PC-9 (cell line): ENCODE measurements at regions not wholly inside any gene's neighbourhood (a gene's known extent, or its start where the extent isn't known, plus 50 kb on each side); places are given as distances from the start of the nearest gene placed in this dataset.

ENCODE experiments used
- BruUV-seq: library from RNA; stranded (reverse); fragments of 400-500 nt; replicated peaks from 2 replicates; lab custom pipeline; 2021; lab: Mats Ljungman, UMichigan
- CTCF ChIA-PET: fragments of 300-600 bp; sonication (Branson Sonifier 250); formaldehyde crosslinking; loops from one replicate; lab custom pipeline; 2022; ENCODE audit warnings: antibody characterized with exemption; lab: Charles Lee
- POLR2A ChIA-PET: fragments of 300-600 bp; sonication (Branson Sonifier 250); formaldehyde crosslinking; loops from one replicate; lab custom pipeline; 2022; ENCODE audit warnings: antibody characterized with exemption; ENCODE audit not compliant: unreplicated experiment; lab: Charles Lee
- DNase-seq, 2 experiments: peaks; one replicate each; pipeline versions ENCODE4 v3.0.0 to v3.0.0-alpha.2; 2015 to 2022; ENCODE audit warnings: mixed read lengths in 1 of 2
- H2AFZ ChIP-seq: fragments of 200-600 bp; sonication (generic); 2 replicates; pipeline ENCODE4 v1.8.1; 2017; ENCODE audit warnings: antibody characterized with exemption
- H3F3A ChIP-seq: fragments of 200-600 bp; sonication (generic); 2 replicates; pipeline ENCODE4 v1.8.1; 2017; ENCODE audit warnings: antibody characterized with exemption, mild to moderate bottlenecking, low read depth; ENCODE audit not compliant: insufficient read depth
- H3K27ac ChIP-seq: fragments of 200-600 bp; sonication (generic); 2 replicates; pipeline ENCODE4 v1.6.1; 2016; ENCODE audit warnings: mixed run types
- H3K27me3 ChIP-seq: fragments of 200-600 bp; sonication (generic); 2 replicates; pipeline ENCODE4 v1.6.1; 2016; ENCODE audit warnings: low read depth, mixed run types; ENCODE audit not compliant: insufficient read depth
- H3K36me3 ChIP-seq: fragments of 200-600 bp; sonication (generic); 2 replicates; pipeline ENCODE4 v1.6.1; 2016; ENCODE audit warnings: low read depth, mixed run types
- H3K4me1 ChIP-seq: fragments of 200-600 bp; sonication (generic); replicated peaks from 2 replicates; pipeline ENCODE4 v1.6.1; 2016; ENCODE audit warnings: mixed run types; ENCODE audit not compliant: insufficient read depth
- H3K4me2 ChIP-seq: fragments of 200-600 bp; sonication (generic); 2 replicates; pipeline ENCODE4 v1.6.1; 2017; ENCODE audit warnings: mixed run types
- H3K4me3 ChIP-seq: fragments of 200-600 bp; sonication (generic); 2 replicates; pipeline ENCODE4 v1.6.1; 2016; ENCODE audit warnings: mixed run types
- H3K79me2 ChIP-seq: fragments of 200-600 bp; sonication (generic); 2 replicates; pipeline ENCODE4 v1.6.1; 2017; ENCODE audit warnings: low read depth, mixed run types
- H3K9me2 ChIP-seq: fragments of 200-600 bp; sonication (generic); 2 replicates; pipeline ENCODE4 v1.8.1; 2017; ENCODE audit warnings: mild to moderate bottlenecking; ENCODE audit not compliant: insufficient read depth
- H3K9me3 ChIP-seq: fragments of 200-600 bp; sonication (generic); 2 replicates; pipeline ENCODE4 v1.8.1; 2016; ENCODE audit warnings: low read depth; ENCODE audit not compliant: insufficient read depth
- H4K20me1 ChIP-seq: fragments of 200-600 bp; sonication (generic); 2 replicates; pipeline ENCODE4 v1.8.1; 2017; ENCODE audit not compliant: insufficient read depth
- EZH2 ChIP-seq: fragments of 200-600 bp; sonication (generic); IDR thresholded peaks from 2 replicates; pipeline ENCODE4 v1.8.0; 2017; ENCODE audit warnings: antibody characterized with exemption, low read depth
- intact Hi-C: fragments of 100-400 bp; cut with micrococcal nuclease; formaldehyde crosslinking; loops from one replicate; pipeline ENCODE4 v1.10.0; 2022; ENCODE audit not compliant: unreplicated experiment
- TF ChIP-seq, protein P1 (sequence below): fragments of 200-600 bp; sonication (generic); conservative IDR thresholded peaks from 2 replicates; pipeline ENCODE4 v1.6.1; 2017; ENCODE audit warnings: mixed run types, antibody characterized with exemption, mild to moderate bottlenecking, moderate library complexity

DNA sequence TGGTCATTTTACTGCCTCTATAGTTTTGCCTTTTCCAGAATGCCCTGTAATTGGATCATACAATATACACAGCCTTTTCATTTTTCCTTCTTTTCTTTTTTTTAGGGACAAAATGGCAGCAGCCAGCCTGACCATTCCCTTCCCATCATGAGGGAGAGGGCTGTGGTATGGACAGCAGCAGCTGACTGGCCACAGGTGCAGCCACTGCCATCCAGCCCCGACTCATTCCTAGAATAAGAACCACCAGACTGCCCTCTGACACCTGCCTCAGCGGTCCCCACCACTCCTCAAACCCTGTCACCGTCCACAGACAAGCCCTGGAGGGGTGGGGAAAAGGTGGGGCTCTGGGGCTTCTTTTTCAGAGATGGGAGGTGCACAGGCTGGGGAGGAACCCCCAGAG, 92.8 kb downstream of the EPDR1 start:
- DNase-seq: no peak
- BruUV-seq: no TSS peak
- H3K36me3 ChIP-seq: no peaks in the 10 kb centered on the region
- no peaks in the 10 kb centered on the region for H3K9me3 ChIP-seq
- no peaks in the 10 kb centered on the region for H3K27me3 ChIP-seq
- no peaks in the 10 kb centered on the region for H3K79me2 ChIP-seq
- ChIA-PET POLR2A (no interaction called here), CTCF (no interaction called here)
- H3F3A ChIP-seq: no peaks in the 10 kb centered on the region
- H3K4me3 ChIP-seq: no peak overlapping the region
- no peak overlapping the region for H2AFZ ChIP-seq
- TF ChIP-seq EZH2: no peak
- TF ChIP-seq, protein P1, sequence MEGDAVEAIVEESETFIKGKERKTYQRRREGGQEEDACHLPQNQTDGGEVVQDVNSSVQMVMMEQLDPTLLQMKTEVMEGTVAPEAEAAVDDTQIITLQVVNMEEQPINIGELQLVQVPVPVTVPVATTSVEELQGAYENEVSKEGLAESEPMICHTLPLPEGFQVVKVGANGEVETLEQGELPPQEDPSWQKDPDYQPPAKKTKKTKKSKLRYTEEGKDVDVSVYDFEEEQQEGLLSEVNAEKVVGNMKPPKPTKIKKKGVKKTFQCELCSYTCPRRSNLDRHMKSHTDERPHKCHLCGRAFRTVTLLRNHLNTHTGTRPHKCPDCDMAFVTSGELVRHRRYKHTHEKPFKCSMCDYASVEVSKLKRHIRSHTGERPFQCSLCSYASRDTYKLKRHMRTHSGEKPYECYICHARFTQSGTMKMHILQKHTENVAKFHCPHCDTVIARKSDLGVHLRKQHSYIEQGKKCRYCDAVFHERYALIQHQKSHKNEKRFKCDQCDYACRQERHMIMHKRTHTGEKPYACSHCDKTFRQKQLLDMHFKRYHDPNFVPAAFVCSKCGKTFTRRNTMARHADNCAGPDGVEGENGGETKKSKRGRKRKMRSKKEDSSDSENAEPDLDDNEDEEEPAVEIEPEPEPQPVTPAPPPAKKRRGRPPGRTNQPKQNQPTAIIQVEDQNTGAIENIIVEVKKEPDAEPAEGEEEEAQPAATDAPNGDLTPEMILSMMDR: no peak
- intact Hi-C loops: no loop called here
- no peaks in the 10 kb centered on the region for H4K20me1 ChIP-seq
- no peak overlapping the region for H3K4me2 ChIP-seq
- no peaks in the 10 kb centered on the region for H3K9me2 ChIP-seq
- H3K27ac ChIP-seq: no peak overlapping the region
- H3K4me1 ChIP-seq: no peaks in the 10 kb centered on the region

DNA sequence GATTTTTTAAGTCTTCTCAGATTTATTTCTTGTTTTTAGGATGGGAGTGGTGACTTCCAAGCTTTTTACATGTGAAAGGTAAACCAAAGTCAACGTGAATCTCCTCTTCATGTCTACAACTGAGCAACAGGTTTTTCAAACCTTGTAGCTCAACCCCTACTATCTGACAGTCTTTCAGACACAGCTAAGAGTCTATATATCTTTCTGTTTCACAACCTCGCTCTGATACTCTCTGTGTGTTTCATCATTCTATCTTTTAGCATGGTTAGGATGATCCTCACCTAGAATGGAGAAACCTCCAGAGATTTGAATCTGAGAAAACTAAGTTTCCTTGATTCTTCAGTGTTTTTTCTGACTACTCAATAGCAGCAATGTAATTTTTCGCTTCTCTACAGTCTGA, 96.1 kb downstream of the EPDR1 start:
- intact Hi-C loops: no loop called here
- DNase-seq: no peak
- Histone ChIP-seq H3K9me3 (no peaks in the 10 kb centered on the region), H4K20me1 (no peaks in the 10 kb centered on the region), H3K79me2 (no peaks in the 10 kb centered on the region), H3K27ac (no peak overlapping the region), H3K4me1 (no peaks in the 10 kb centered on the region), H3K4me2 (no peak overlapping the region), H3F3A (no peaks in the 10 kb centered on the region), H3K9me2 (no peaks in the 10 kb centered on the region), H3K36me3 (no peaks in the 10 kb centered on the region), H2AFZ (no peak overlapping the region), H3K4me3 (no peak overlapping the region), H3K27me3 (no peaks in the 10 kb centered on the region)
- ChIA-PET CTCF (no interaction called here), POLR2A (no interaction called here)
- TF ChIP-seq, protein P1: no peak
- no peak for TF ChIP-seq EZH2
- no TSS peak for BruUV-seq

DNA sequence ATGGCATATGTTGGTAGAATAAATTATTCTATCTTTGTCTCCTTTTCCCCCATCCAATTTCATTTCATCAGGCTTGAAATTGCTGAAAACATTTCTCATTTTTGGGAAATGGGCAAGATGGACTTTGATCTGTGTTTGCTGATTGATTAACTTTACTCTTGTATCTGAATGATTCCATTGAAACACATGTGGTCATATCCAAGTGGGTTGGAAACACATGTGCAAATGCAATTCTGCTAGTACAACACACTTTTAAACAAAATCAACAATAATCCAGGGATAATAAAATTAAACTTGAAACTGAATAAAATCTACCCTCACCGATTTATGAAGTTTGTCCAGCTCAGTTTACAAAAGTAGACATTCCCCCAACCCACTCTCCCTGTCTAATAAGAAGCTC, 96.9 kb downstream of the EPDR1 start:
- Histone ChIP-seq H2AFZ (no peak overlapping the region), H3K4me3 (no peak overlapping the region), H4K20me1 (no peaks in the 10 kb centered on the region), H3K27ac (no peak overlapping the region), H3K9me2 (no peaks in the 10 kb centered on the region), H3K4me1 (no peaks in the 10 kb centered on the region), H3K27me3 (no peaks in the 10 kb centered on the region), H3F3A (no peaks in the 10 kb centered on the region), H3K79me2 (no peaks in the 10 kb centered on the region), H3K9me3 (no peaks in the 10 kb centered on the region), H3K36me3 (no peaks in the 10 kb centered on the region), H3K4me2 (no peak overlapping the region)
- intact Hi-C loops: no loop called here
- no peak for DNase-seq
- POLR2A ChIA-PET: no interaction called here
- TF ChIP-seq, protein P1: no peak
- no peak for TF ChIP-seq EZH2
- CTCF ChIA-PET: no interaction called here
- BruUV-seq: no TSS peak
